Small intestine (tissue), 7 donors: ENCODE measurements at regions not wholly inside any gene's neighbourhood (a gene's known extent, or its start where the extent isn't known, plus 50 kb on each side); places are given as distances from the start of the nearest gene placed in this dataset.

Experiments used
- DNase-seq, 2 donors: peaks; one replicate each; pipeline versions ENCODE4 v3.0.0 to v3.0.0-alpha.2; 2013
- FAIRE-seq: peaks from 2 replicates; lab custom pipeline; 2012; peaks lifted over from hg19 to GRCh38; lab: Jason Lieb, UNC
- H3K27ac ChIP-seq, 3 donors: one replicate each; pipeline ENCODE4 v1.5.1; 2013; ENCODE audit warnings: low read length in 2 of 3, mild to moderate bottlenecking in 2 of 3, control low read depth in 1 of 3, inconsistent platforms in 1 of 3, low read depth in 1 of 3, moderate library complexity in 1 of 3
- H3K27me3 ChIP-seq, 3 donors: one replicate each; pipeline ENCODE4 v1.6.1; 2013; ENCODE audit warnings: low read length in 3 of 3, inconsistent platforms in 1 of 3; ENCODE audit not compliant: control insufficient read depth in 3 of 3, insufficient read depth in 3 of 3
- H3K36me3 ChIP-seq, 3 donors: one replicate each; pipeline ENCODE4 v1.6.1; 2013; ENCODE audit warnings: low read length in 3 of 3, inconsistent platforms in 1 of 3, low read depth in 1 of 3, mild to moderate bottlenecking in 1 of 3, moderate library complexity in 1 of 3; ENCODE audit not compliant: control insufficient read depth in 3 of 3, insufficient read depth in 2 of 3
- H3K4me1 ChIP-seq, 3 donors: one replicate each; pipeline ENCODE4 v1.6.1; 2013; ENCODE audit warnings: low read length in 2 of 3, inconsistent platforms in 1 of 3, low read depth in 1 of 3, mild to moderate bottlenecking in 1 of 3, moderate library complexity in 1 of 3; ENCODE audit not compliant: control insufficient read depth in 3 of 3, insufficient read depth in 2 of 3
- H3K4me3 ChIP-seq, 3 donors: one replicate each; pipeline ENCODE4 v1.5.1; 2013; ENCODE audit warnings: low read length in 3 of 3, control low read depth in 1 of 3, inconsistent platforms in 1 of 3, low read depth in 1 of 3, mild to moderate bottlenecking in 1 of 3, moderate library complexity in 1 of 3
- H3K9me3 ChIP-seq, 2 donors: one replicate each; pipeline ENCODE4 v1.6.1; 2013; ENCODE audit warnings: low read depth in 1 of 2, low read length in 1 of 2; ENCODE audit not compliant: control insufficient read depth in 2 of 2, insufficient read depth in 1 of 2
- WGBS, 3 donors: extraction: QIAGEN DNeasy Blood & Tissue Kit; methylation state at CpG; one replicate each; pipeline ENCODE4 v1.1.7; 2013; 5-methylcytosine and 5-hydroxymethylcytosine counted together
- donor health status: healthy with polysubstance abuse.
- donor health status: control.
- donor health status: control.
- donor health status: Bipolar disorder and iron deficiency.
- donor health status: healthy.

GRCh38 chr4:157912212-157912611 is 260.6 kb downstream of the GASK1B start:
- no peak overlapping the region for H3K27ac ChIP-seq
- 71 to 79% (median 74%) methylated on average over 3 of the region's 3 CpGs for WGBS, 3 donors
- H3K27me3 ChIP-seq = no peaks in the 10 kb centered on the region
- H3K9me3 ChIP-seq = no peaks in the 10 kb centered on the region
- DNase-seq = no peak
- no peaks in the 10 kb centered on the region for H3K36me3 ChIP-seq
- FAIRE-seq = no peak
- no peaks in the 10 kb centered on the region for H3K4me1 ChIP-seq
- H3K4me3 ChIP-seq = no peak overlapping the region

- no peak overlapping the region for H3K27ac ChIP-seq
- no peaks in the 10 kb centered on the region for H3K36me3 ChIP-seq
- no peaks in the 10 kb centered on the region for H3K27me3 ChIP-seq
- WGBS, 3 donors = 79 to 100% (median 88%) methylated on average over 1 of the region's 1 CpG
- H3K4me1 ChIP-seq = no peaks in the 10 kb centered on the region
- no peaks in the 10 kb centered on the region for H3K9me3 ChIP-seq
- no peak for FAIRE-seq
- DNase-seq = no peak
- no peak overlapping the region for H3K4me3 ChIP-seq
These were observed 261.2 kb downstream of the GASK1B start for GRCh38 chr4:157911662-157912061.

- no peaks in the 10 kb centered on the region for H3K36me3 ChIP-seq
- no peak for FAIRE-seq
- H3K27me3 ChIP-seq = no peaks in the 10 kb centered on the region
- H3K9me3 ChIP-seq = no peaks in the 10 kb centered on the region
- WGBS, 3 donors = 79 to 91% (median 88%) methylated on average over 2 of the region's 2 CpGs
- DNase-seq = no peak
- H3K4me1 ChIP-seq = peaks cover 0 to 8% (median 0%) of the 10 kb centered on the region in 3 donors
- no peak overlapping the region for H3K4me3 ChIP-seq
- H3K27ac ChIP-seq = no peak overlapping the region
These were observed 264.1 kb downstream of the GASK1B start for GRCh38 chr4:157908691-157909090.

- no peaks in the 10 kb centered on the region for H3K36me3 ChIP-seq
- DNase-seq = no peak
- no peak for FAIRE-seq
- H3K27ac ChIP-seq = no peak overlapping the region
- H3K9me3 ChIP-seq = no peaks in the 10 kb centered on the region
- H3K27me3 ChIP-seq = no peaks in the 10 kb centered on the region
- 55 to 67% (median 62%) methylated on average over 3 of the region's 3 CpGs for WGBS, 3 donors
- peaks cover 0 to 8% (median 0%) of the 10 kb centered on the region in 3 donors for H3K4me1 ChIP-seq
- H3K4me3 ChIP-seq = no peak overlapping the region
These were observed 264.8 kb downstream of the GASK1B start for GRCh38 chr4:157908031-157908430.

GRCh38 chr4:157907226-157907946 is 265.4 kb downstream of the GASK1B start:
- 78 to 81% (median 78%) methylated on average over 5 of the region's 5 CpGs for WGBS, 3 donors
- DNase-seq (no peak), FAIRE-seq (no peak)
- no peaks in the 10 kb centered on the region for H3K9me3 ChIP-seq
- H3K27ac ChIP-seq = no peak overlapping the region
- no peaks in the 10 kb centered on the region for H3K36me3 ChIP-seq
- no peak overlapping the region for H3K4me3 ChIP-seq
- H3K27me3 ChIP-seq = no peaks in the 10 kb centered on the region
- H3K4me1 ChIP-seq = peaks cover 0 to 8% (median 0%) of the 10 kb centered on the region in 3 donors

- FAIRE-seq (no peak), DNase-seq (no peak)
- Histone ChIP-seq H3K27me3 (no peaks in the 10 kb centered on the region), H3K36me3 (no peaks in the 10 kb centered on the region), H3K4me1 (no peaks in the 10 kb centered on the region), H3K9me3 (no peaks in the 10 kb centered on the region), H3K4me3 (no peak overlapping the region), H3K27ac (no peak overlapping the region)
- WGBS, 3 donors = 72 to 76% (median 74%) methylated on average over 3 of the region's 3 CpGs
These were observed 273.8 kb downstream of the GASK1B start for GRCh38 chr4:157898836-157899605.

- no peak for FAIRE-seq
These were observed 274.9 kb downstream of the GASK1B start for GRCh38 chr4:157897855-157898370.

GRCh38 chr4:157896726-157897125 is 276.1 kb downstream of the GASK1B start:
- DNase-seq = no peak
- no peak for FAIRE-seq
- H3K4me3 ChIP-seq = no peak overlapping the region
- no peaks in the 10 kb centered on the region for H3K27me3 ChIP-seq
- H3K4me1 ChIP-seq = no peaks in the 10 kb centered on the region
- H3K27ac ChIP-seq = no peak overlapping the region
- H3K36me3 ChIP-seq = no peaks in the 10 kb centered on the region
- H3K9me3 ChIP-seq = no peaks in the 10 kb centered on the region
- 80 to 89% (median 81%) methylated on average over 3 of the region's 3 CpGs for WGBS, 3 donors

More at GRCh38 chr4:157897855-157898370, 274.9 kb downstream of the GASK1B start:
- H3K27ac ChIP-seq = no peak overlapping the region
- H3K4me1 ChIP-seq = no peaks in the 10 kb centered on the region
- H3K9me3 ChIP-seq = no peaks in the 10 kb centered on the region
- no peak for DNase-seq
- H3K27me3 ChIP-seq = no peaks in the 10 kb centered on the region
- H3K4me3 ChIP-seq = no peak overlapping the region
- no peaks in the 10 kb centered on the region for H3K36me3 ChIP-seq
